HG03159 (cell line): ENCODE measurements at regions not wholly inside any gene's neighbourhood (a gene's known extent, or its start where the extent isn't known, plus 50 kb on each side); places are given as distances from the start of the nearest gene placed in this dataset.

Source experiments
- ATAC-seq: cut with Tn5 transposase; IDR thresholded peaks from one replicate; pipeline ENCODE4 v1.9.1; 2021; ENCODE audit warnings: mild to moderate bottlenecking, moderate library complexity; ENCODE audit not compliant: unreplicated experiment

- no peak for ATAC-seq
Measured at GRCh38 chr2:128564131-128564530, 245.5 kb upstream of the HS6ST1 start.

GRCh38 chr2:128564551-128564950 is 245.9 kb upstream of the HS6ST1 start:
- ATAC-seq: no peak

GRCh38 chr2:128565441-128565840 is 246.8 kb upstream of the HS6ST1 start:
- no peak for ATAC-seq

- ATAC-seq: no peak
Measured at GRCh38 chr2:128566671-128567070, 248.0 kb upstream of the HS6ST1 start.

GRCh38 chr2:128568106-128568505 is 249.4 kb upstream of the HS6ST1 start:
- no peak for ATAC-seq

GRCh38 chr2:128573116-128573515 is 254.4 kb upstream of the HS6ST1 start:
- ATAC-seq: no peak

- ATAC-seq: no peak
Measured at GRCh38 chr2:128573531-128573930, 254.9 kb upstream of the HS6ST1 start.

GRCh38 chr2:128577141-128577930 is 258.7 kb upstream of the HS6ST1 start:
- ATAC-seq: no peak

- no peak for ATAC-seq
Measured at GRCh38 chr2:128578406-128579390, 260.0 kb upstream of the HS6ST1 start.

GRCh38 chr2:128579825-128580224 is 261.2 kb upstream of the HS6ST1 start:
- ATAC-seq: no peak

- no peak for ATAC-seq
Measured at GRCh38 chr2:128580988-128581848, 262.6 kb upstream of the HS6ST1 start.

- no peak for ATAC-seq
Measured at GRCh38 chr2:128581849-128582244, 263.2 kb upstream of the HS6ST1 start.

GRCh38 chr2:128584296-128584890 is 265.7 kb upstream of the HS6ST1 start:
- no peak for ATAC-seq

- ATAC-seq: no peak
Measured at GRCh38 chr2:128585706-128586105, 267.0 kb upstream of the HS6ST1 start.

GRCh38 chr2:128589681-128590080 is 271.0 kb upstream of the HS6ST1 start:
- ATAC-seq: no peak

GRCh38 chr2:128590309-128591021 is 271.8 kb upstream of the HS6ST1 start:
- ATAC-seq: no peak

GRCh38 chr2:128591022-128591860 is 272.6 kb upstream of the HS6ST1 start:
- ATAC-seq: no peak

- no peak for ATAC-seq
Measured at GRCh38 chr2:128591861-128592822, 273.5 kb upstream of the HS6ST1 start.
